Esophagus squamous epithelium (tissue), 4 donors: ENCODE measurements at regions not wholly inside any gene's neighbourhood (a gene's known extent, or its start where the extent isn't known, plus 50 kb on each side); places are given as distances from the start of the nearest gene placed in this dataset.

Experiments used
- POLR2A ChIP-seq, 4 donors: fragments of 450-650 bp; IDR thresholded peaks; one replicate each; pipeline ENCODE4 v1.6.1; 2017; ENCODE audit warnings: antibody characterized with exemption in 4 of 4, mild to moderate bottlenecking in 4 of 4, moderate library complexity in 3 of 4
- TF ChIP-seq, protein P1 (sequence below), 6 experiments: fragments of 450-650 bp in 4 of 6; fragments of 200-600 bp in 2 of 6; sonication (generic) in 2 of 6; IDR thresholded peaks; one replicate each; pipeline ENCODE4 v1.5.1; 2016 to 2019; ENCODE audit warnings: antibody characterized with exemption in 6 of 6, mild to moderate bottlenecking in 4 of 6, moderate library complexity in 4 of 6

DNA sequence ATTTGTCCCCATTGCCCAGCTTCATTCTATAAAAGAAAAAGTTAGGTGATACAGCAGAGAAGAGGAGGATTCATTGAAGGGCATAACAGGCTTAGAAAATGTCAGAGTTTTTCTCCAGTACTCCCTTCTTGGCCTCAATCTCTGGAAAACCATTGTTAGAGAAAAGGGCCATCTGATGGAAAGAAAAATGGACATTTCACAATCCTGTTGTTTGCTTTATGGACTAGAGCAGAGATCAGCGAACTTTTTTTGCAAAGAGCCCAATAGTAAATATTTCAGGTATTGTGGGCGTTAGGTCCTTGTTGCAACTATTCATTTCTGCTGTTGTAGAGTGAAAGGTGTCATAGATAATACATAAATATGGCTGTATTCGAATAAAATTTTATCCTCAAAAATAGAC lies 208.8 kb downstream of the TLE4 start:
- TF ChIP-seq, protein P1, sequence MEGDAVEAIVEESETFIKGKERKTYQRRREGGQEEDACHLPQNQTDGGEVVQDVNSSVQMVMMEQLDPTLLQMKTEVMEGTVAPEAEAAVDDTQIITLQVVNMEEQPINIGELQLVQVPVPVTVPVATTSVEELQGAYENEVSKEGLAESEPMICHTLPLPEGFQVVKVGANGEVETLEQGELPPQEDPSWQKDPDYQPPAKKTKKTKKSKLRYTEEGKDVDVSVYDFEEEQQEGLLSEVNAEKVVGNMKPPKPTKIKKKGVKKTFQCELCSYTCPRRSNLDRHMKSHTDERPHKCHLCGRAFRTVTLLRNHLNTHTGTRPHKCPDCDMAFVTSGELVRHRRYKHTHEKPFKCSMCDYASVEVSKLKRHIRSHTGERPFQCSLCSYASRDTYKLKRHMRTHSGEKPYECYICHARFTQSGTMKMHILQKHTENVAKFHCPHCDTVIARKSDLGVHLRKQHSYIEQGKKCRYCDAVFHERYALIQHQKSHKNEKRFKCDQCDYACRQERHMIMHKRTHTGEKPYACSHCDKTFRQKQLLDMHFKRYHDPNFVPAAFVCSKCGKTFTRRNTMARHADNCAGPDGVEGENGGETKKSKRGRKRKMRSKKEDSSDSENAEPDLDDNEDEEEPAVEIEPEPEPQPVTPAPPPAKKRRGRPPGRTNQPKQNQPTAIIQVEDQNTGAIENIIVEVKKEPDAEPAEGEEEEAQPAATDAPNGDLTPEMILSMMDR (IDR thresholded peaks at IDR 0.05): no peak
- no peak for TF ChIP-seq POLR2A (IDR thresholded peaks at IDR 0.05)
